ENCODE measurements at regions not wholly inside any gene's neighbourhood (a gene's known extent, or its start where the extent isn't known, plus 50 kb on each side); places are given as distances from the start of the nearest gene placed in this dataset.
"Not testable (repeated sequence)": the region's sequence is repeated elsewhere in the genome, so short reads cannot be mapped to it uniquely, and the experiment has no call there.

GRCh38 chr5:102047073-102047472, 249.0 kb downstream of the SLCO4C1 start:
- TF ChIP-seq CSDC2 (CRISPR knock-in tag; IDR thresholded peaks at IDR 0.05); PPARA (CRISPR knock-in tag; IDR thresholded peaks at IDR 0.05; ENCODE audit: borderline replicate concordance); ESRRG (CRISPR knock-in tag; IDR thresholded peaks at IDR 0.05); PATZ1 (CRISPR knock-in tag; IDR thresholded peaks at IDR 0.05; ENCODE audit: borderline replicate concordance); ZFP3 (CRISPR knock-in tag; IDR thresholded peaks at IDR 0.05); OSR1 (CRISPR knock-in tag; IDR thresholded peaks at IDR 0.05); POU6F1 (CRISPR knock-in tag; IDR thresholded peaks at IDR 0.05; ENCODE audit: borderline replicate concordance, low read depth); CREB5 (CRISPR knock-in tag; IDR thresholded peaks at IDR 0.05; ENCODE audit: low read depth): not testable (repeated sequence)
